ENCODE measurements at regions not wholly inside any gene's neighbourhood (a gene's known extent, or its start where the extent isn't known, plus 50 kb on each side); places are given as distances from the start of the nearest gene placed in this dataset.

DNA sequence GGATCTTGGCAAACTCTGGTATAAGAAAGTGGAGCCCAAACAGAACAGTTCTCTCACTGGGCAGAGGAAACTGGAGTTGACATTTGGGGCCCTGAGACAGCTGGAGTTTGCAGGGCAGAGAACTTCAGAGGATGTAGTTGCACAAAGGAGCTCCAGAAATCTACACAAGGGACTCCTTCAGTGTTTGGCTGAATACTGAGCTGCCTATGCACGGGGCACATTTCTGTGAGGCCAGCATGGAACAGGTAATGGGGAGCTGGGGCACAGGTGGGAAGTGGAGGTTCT is 169.3 kb downstream of the ANKRD60 start:
- no peaks in the 10 kb centered on the region for H3K36me3 ChIP-seq (ENCODE audit: insufficient read depth in 1 of 2, low read depth in 1 of 2)
- DNase-seq (no peak), ATAC-seq (no peak)
- TF ChIP-seq, protein P1, sequence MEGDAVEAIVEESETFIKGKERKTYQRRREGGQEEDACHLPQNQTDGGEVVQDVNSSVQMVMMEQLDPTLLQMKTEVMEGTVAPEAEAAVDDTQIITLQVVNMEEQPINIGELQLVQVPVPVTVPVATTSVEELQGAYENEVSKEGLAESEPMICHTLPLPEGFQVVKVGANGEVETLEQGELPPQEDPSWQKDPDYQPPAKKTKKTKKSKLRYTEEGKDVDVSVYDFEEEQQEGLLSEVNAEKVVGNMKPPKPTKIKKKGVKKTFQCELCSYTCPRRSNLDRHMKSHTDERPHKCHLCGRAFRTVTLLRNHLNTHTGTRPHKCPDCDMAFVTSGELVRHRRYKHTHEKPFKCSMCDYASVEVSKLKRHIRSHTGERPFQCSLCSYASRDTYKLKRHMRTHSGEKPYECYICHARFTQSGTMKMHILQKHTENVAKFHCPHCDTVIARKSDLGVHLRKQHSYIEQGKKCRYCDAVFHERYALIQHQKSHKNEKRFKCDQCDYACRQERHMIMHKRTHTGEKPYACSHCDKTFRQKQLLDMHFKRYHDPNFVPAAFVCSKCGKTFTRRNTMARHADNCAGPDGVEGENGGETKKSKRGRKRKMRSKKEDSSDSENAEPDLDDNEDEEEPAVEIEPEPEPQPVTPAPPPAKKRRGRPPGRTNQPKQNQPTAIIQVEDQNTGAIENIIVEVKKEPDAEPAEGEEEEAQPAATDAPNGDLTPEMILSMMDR (IDR thresholded peaks at IDR 0.05) = no peak
- H3K27me3 ChIP-seq (ENCODE audit: insufficient read depth in 3 of 3, low read length in 2 of 3) = no peaks in the 10 kb centered on the region
- intact Hi-C loops (cut with DNase I) = no loop called here
- no peak overlapping the region for H3K4me3 ChIP-seq
- H3K9me3 ChIP-seq = peaks cover 12% of the 10 kb centered on the region
- 57 to 65% (median 65%) methylated on average over 1 of the region's 1 CpG for WGBS, 3 donors
- no peak overlapping the region for H3K27ac ChIP-seq
- H3K4me1 ChIP-seq = no peaks in the 10 kb centered on the region

DNA sequence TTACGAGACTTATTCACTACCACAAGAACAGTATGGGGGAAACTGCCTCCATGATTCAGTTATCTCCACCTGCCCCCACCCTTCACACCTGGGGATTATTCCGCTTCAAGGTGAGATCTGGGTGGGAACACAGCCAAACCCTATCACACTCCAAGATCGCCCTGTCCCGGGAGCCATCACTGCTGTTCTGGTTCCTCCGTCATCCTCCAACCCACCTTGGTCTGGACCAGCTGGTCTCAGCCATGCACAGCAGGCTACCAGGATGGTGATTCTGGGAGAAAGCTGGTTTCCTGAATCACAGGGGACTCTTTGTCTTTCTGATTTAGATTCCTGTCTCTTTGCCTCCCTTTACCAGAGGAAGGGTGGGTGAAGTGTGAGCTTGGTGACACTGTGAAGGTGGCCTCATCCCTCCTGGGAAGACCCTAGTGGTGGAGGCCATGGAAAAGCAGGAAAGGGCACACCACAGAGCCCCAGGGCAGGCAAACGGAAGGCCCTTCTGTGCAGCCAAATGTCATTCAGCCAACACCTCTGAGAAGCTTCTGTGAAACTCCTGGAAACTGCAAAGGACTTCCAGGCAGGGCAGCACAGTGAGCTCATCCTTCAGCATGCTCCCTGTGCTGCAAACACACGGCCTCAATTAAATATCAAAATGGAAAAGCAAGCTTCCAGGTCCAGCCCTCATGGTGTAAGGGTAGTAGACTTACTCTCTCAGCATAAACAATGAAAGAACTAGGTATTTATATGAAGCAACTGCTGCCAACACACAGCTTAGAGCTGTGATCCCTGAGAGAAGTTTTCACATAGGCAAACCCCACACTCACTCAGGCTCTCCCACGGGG is 169.8 kb downstream of the ANKRD60 start:
- peaks cover 12% of the 10 kb centered on the region for H3K9me3 ChIP-seq
- DNase-seq (no peak), ATAC-seq (no peak)
- intact Hi-C loops (cut with DNase I) = no loop called here
- no peak overlapping the region for H3K27ac ChIP-seq
- H3K4me1 ChIP-seq = no peaks in the 10 kb centered on the region
- no peaks in the 10 kb centered on the region for H3K27me3 ChIP-seq (ENCODE audit: insufficient read depth in 3 of 3, low read length in 2 of 3)
- 72 to 76% (median 73%) methylated on average over 8 of the region's 8 CpGs for WGBS, 3 donors
- H3K4me3 ChIP-seq = no peak overlapping the region
- TF ChIP-seq, protein P1 (IDR thresholded peaks at IDR 0.05) = no peak
- H3K36me3 ChIP-seq (ENCODE audit: insufficient read depth in 1 of 2, low read depth in 1 of 2) = no peaks in the 10 kb centered on the region

DNA sequence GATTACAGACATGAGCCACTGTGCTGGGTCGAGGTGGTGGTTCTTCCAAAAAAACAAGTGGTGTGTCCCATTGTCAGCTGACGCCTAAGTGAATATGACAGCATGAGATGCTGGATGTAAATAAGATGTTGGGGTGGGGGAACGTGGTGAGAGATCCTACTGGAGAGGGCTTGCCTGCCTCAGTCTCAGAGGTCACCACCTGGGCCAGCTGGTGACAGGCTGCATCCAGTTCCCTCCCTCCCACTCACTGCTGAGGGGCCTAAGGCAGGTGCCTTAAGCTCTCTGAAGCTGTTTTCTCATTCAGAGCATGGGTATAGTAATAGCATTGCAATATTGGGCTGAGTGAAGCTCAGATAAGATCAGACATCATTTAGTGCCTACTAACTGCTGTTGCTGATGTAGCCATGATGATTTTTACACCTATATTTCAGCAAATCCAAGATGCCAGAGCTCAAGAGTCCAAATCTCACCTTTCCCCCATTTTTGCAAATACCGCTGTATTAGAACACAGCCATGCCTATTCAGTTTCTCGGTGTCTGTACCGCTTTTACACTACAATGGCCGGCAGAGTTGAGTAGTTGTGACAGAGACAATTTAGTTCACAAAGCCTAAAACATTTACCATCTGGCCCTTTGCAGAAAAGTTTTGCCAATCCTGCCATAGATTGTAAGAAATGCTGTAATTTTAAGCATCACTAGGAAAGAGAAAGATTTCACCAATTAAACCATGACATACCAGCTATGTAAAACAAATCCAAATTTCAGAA is 171.3 kb downstream of the ANKRD60 start:
- no peak for ATAC-seq
- no peak for DNase-seq
- no peaks in the 10 kb centered on the region for H3K36me3 ChIP-seq (ENCODE audit: insufficient read depth in 1 of 2, low read depth in 1 of 2)
- intact Hi-C loops (cut with DNase I) = no loop called here
- no peaks in the 10 kb centered on the region for H3K27me3 ChIP-seq (ENCODE audit: insufficient read depth in 3 of 3, low read length in 2 of 3)
- TF ChIP-seq, protein P1 (IDR thresholded peaks at IDR 0.05) = no peak
- H3K4me3 ChIP-seq = no peak overlapping the region
- no peaks in the 10 kb centered on the region for H3K4me1 ChIP-seq
- H3K27ac ChIP-seq = no peak overlapping the region
- 77 to 83% (median 81%) methylated on average over 7 of the region's 7 CpGs for WGBS, 3 donors
- no peaks in the 10 kb centered on the region for H3K9me3 ChIP-seq

DNA sequence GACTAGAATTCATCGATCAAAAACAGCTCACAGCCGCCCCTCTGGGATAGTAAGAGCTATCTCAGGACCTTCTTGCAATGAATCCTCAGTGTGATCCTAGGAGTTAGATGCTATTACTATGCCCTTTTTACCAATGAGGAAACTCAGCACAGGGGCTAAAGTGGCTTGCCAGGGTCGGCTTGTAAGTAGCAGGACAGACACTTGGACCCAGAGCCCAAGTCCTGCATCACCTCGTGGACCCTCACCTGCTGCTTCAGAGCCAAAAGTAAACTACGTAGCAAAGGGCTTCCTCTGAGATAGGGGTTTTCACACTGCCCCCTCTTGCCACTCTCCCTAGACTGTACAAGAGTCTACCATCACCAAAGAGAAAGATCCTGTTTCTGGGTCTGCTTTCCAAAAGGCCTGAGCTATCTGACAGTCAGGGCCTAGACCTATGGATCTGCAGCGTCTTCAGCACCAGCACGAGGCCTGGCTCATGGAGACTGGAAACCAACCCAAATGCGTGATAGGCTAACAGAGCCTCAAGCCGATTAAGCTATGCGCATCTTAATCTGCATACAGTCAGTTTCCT is 172.3 kb downstream of the ANKRD60 start:
- intact Hi-C loops (cut with DNase I) = no loop called here
- DNase-seq (no peak), ATAC-seq (no peak)
- Histone ChIP-seq H3K9me3 (peaks cover 7% of the 10 kb centered on the region), H3K36me3 (ENCODE audit: insufficient read depth in 1 of 2, low read depth in 1 of 2) (no peaks in the 10 kb centered on the region), H3K27me3 (ENCODE audit: insufficient read depth in 3 of 3, low read length in 2 of 3) (no peaks in the 10 kb centered on the region), H3K4me1 (no peaks in the 10 kb centered on the region), H3K4me3 (no peak overlapping the region), H3K27ac (no peak overlapping the region)
- TF ChIP-seq, protein P1 (IDR thresholded peaks at IDR 0.05) = no peak
- 94 to 96% (median 96%) methylated on average over 10 of the region's 10 CpGs for WGBS, 3 donors

Measured in psoas muscle (tissue), 7 donors.